PC-9 (cell line): ENCODE measurements at regions not wholly inside any gene's neighbourhood (a gene's known extent, or its start where the extent isn't known, plus 50 kb on each side); places are given as distances from the start of the nearest gene placed in this dataset.

Experiments used
- BruUV-seq: library from RNA; stranded (reverse); fragments of 400-500 nt; replicated peaks from 2 replicates; lab custom pipeline; 2021; lab: Mats Ljungman, UMichigan
- CTCF ChIA-PET: fragments of 300-600 bp; sonication (Branson Sonifier 250); formaldehyde crosslinking; loops from one replicate; lab custom pipeline; 2022; ENCODE audit warnings: antibody characterized with exemption; lab: Charles Lee
- POLR2A ChIA-PET: fragments of 300-600 bp; sonication (Branson Sonifier 250); formaldehyde crosslinking; loops from one replicate; lab custom pipeline; 2022; ENCODE audit warnings: antibody characterized with exemption; ENCODE audit not compliant: unreplicated experiment; lab: Charles Lee
- DNase-seq, 2 experiments: peaks; one replicate each; pipeline versions ENCODE4 v3.0.0 to v3.0.0-alpha.2; 2015 to 2022; ENCODE audit warnings: mixed read lengths in 1 of 2
- H2AFZ ChIP-seq: fragments of 200-600 bp; sonication (generic); 2 replicates; pipeline ENCODE4 v1.8.1; 2017; ENCODE audit warnings: antibody characterized with exemption
- H3F3A ChIP-seq: fragments of 200-600 bp; sonication (generic); 2 replicates; pipeline ENCODE4 v1.8.1; 2017; ENCODE audit warnings: antibody characterized with exemption, mild to moderate bottlenecking, low read depth; ENCODE audit not compliant: insufficient read depth
- H3K27ac ChIP-seq: fragments of 200-600 bp; sonication (generic); 2 replicates; pipeline ENCODE4 v1.6.1; 2016; ENCODE audit warnings: mixed run types
- H3K27me3 ChIP-seq: fragments of 200-600 bp; sonication (generic); 2 replicates; pipeline ENCODE4 v1.6.1; 2016; ENCODE audit warnings: low read depth, mixed run types; ENCODE audit not compliant: insufficient read depth
- H3K36me3 ChIP-seq: fragments of 200-600 bp; sonication (generic); 2 replicates; pipeline ENCODE4 v1.6.1; 2016; ENCODE audit warnings: low read depth, mixed run types
- H3K4me1 ChIP-seq: fragments of 200-600 bp; sonication (generic); replicated peaks from 2 replicates; pipeline ENCODE4 v1.6.1; 2016; ENCODE audit warnings: mixed run types; ENCODE audit not compliant: insufficient read depth
- H3K4me2 ChIP-seq: fragments of 200-600 bp; sonication (generic); 2 replicates; pipeline ENCODE4 v1.6.1; 2017; ENCODE audit warnings: mixed run types
- H3K4me3 ChIP-seq: fragments of 200-600 bp; sonication (generic); 2 replicates; pipeline ENCODE4 v1.6.1; 2016; ENCODE audit warnings: mixed run types
- H3K79me2 ChIP-seq: fragments of 200-600 bp; sonication (generic); 2 replicates; pipeline ENCODE4 v1.6.1; 2017; ENCODE audit warnings: low read depth, mixed run types
- H3K9me2 ChIP-seq: fragments of 200-600 bp; sonication (generic); 2 replicates; pipeline ENCODE4 v1.8.1; 2017; ENCODE audit warnings: mild to moderate bottlenecking; ENCODE audit not compliant: insufficient read depth
- H3K9me3 ChIP-seq: fragments of 200-600 bp; sonication (generic); 2 replicates; pipeline ENCODE4 v1.8.1; 2016; ENCODE audit warnings: low read depth; ENCODE audit not compliant: insufficient read depth
- H4K20me1 ChIP-seq: fragments of 200-600 bp; sonication (generic); 2 replicates; pipeline ENCODE4 v1.8.1; 2017; ENCODE audit not compliant: insufficient read depth
- EZH2 ChIP-seq: fragments of 200-600 bp; sonication (generic); IDR thresholded peaks from 2 replicates; pipeline ENCODE4 v1.8.0; 2017; ENCODE audit warnings: antibody characterized with exemption, low read depth
- intact Hi-C: fragments of 100-400 bp; cut with micrococcal nuclease; formaldehyde crosslinking; loops from one replicate; pipeline ENCODE4 v1.10.0; 2022; ENCODE audit not compliant: unreplicated experiment
- TF ChIP-seq, protein P1 (sequence below): fragments of 200-600 bp; sonication (generic); conservative IDR thresholded peaks from 2 replicates; pipeline ENCODE4 v1.6.1; 2017; ENCODE audit warnings: mixed run types, antibody characterized with exemption, mild to moderate bottlenecking, moderate library complexity

DNA sequence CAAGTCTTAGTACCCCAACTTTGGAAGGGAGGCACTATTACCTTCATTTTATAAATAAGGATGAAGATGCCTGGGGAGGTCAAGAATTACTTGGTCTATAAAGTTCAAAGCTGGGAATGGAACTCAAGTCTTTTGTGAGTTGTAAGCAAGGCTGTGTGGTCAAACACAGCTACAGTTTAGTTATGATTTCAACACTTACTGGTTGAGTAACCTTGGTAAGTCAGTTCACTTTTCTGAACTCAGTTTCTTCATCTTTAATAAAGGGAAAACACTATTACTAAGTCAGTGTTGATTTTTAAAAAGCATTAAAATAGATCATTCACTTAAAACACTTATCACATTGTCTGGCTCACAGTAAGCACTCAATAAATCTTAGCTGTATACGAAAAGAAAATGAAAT is 200.4 kb upstream of the ADAMTS9 start:
- Histone ChIP-seq H3K9me3 (no peaks in the 10 kb centered on the region), H3K4me1 (no peaks in the 10 kb centered on the region), H3K79me2 (no peaks in the 10 kb centered on the region), H2AFZ (no peak overlapping the region), H3F3A (no peaks in the 10 kb centered on the region), H3K9me2 (no peaks in the 10 kb centered on the region), H3K36me3 (no peaks in the 10 kb centered on the region), H3K27ac (no peak overlapping the region), H3K27me3 (no peaks in the 10 kb centered on the region), H3K4me2 (no peak overlapping the region), H3K4me3 (no peak overlapping the region), H4K20me1 (no peaks in the 10 kb centered on the region)
- CTCF ChIA-PET = no interaction called here
- TF ChIP-seq, protein P1, sequence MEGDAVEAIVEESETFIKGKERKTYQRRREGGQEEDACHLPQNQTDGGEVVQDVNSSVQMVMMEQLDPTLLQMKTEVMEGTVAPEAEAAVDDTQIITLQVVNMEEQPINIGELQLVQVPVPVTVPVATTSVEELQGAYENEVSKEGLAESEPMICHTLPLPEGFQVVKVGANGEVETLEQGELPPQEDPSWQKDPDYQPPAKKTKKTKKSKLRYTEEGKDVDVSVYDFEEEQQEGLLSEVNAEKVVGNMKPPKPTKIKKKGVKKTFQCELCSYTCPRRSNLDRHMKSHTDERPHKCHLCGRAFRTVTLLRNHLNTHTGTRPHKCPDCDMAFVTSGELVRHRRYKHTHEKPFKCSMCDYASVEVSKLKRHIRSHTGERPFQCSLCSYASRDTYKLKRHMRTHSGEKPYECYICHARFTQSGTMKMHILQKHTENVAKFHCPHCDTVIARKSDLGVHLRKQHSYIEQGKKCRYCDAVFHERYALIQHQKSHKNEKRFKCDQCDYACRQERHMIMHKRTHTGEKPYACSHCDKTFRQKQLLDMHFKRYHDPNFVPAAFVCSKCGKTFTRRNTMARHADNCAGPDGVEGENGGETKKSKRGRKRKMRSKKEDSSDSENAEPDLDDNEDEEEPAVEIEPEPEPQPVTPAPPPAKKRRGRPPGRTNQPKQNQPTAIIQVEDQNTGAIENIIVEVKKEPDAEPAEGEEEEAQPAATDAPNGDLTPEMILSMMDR = no peak
- TF ChIP-seq EZH2 = no peak
- intact Hi-C loops = no loop called here
- POLR2A ChIA-PET = no interaction called here
- no TSS peak for BruUV-seq
- no peak for DNase-seq

DNA sequence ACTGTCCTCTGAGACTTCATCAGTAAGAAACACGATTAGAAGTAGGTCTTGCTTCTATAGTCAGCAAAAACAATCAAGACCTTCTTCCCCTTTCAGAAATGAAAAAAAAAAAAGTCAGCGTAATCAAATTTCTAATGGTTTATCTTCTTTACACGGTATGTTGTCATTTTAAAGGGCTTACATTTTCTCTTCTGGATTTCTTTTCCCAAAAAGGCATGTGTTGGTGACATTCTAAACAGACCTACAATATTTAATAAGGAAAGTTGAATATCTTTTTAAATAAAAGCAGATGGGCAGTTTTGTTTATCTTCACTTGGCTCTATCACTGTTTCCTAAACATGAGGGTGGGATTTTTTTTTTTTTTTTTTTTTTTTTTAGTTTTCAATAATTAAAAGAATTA is 197.3 kb upstream of the ADAMTS9 start:
- Histone ChIP-seq H2AFZ (no peak overlapping the region), H3K36me3 (no peaks in the 10 kb centered on the region), H3K4me3 (no peak overlapping the region), H3K4me1 (no peaks in the 10 kb centered on the region), H3K27me3 (no peaks in the 10 kb centered on the region), H3K9me2 (no peaks in the 10 kb centered on the region), H3K79me2 (no peaks in the 10 kb centered on the region), H4K20me1 (no peaks in the 10 kb centered on the region), H3F3A (no peaks in the 10 kb centered on the region), H3K9me3 (no peaks in the 10 kb centered on the region), H3K4me2 (no peak overlapping the region), H3K27ac (no peak overlapping the region)
- intact Hi-C loops = no loop called here
- no TSS peak for BruUV-seq
- DNase-seq = no peak
- TF ChIP-seq EZH2 = no peak
- TF ChIP-seq, protein P1 = no peak
- CTCF ChIA-PET = no interaction called here
- POLR2A ChIA-PET = no interaction called here

DNA sequence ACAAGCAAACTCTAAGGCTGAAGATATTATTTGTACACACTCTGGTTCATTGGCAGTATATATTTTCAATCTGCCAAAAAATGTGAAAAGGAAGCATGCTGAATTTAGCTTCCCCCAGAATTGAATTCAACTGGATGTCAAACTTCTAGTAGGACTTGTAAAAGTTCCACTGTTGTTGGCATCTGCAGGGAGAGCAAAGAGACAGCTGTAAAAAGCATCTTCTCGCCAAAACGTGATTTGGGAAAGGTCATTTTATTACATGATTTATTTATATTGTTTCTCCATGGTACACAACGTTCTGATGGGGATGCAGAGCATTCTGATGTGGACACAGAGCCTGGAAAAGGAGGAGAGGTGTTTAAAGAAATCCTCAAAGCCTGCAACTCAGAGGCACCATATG is 196.7 kb upstream of the ADAMTS9 start:
- no peak for DNase-seq
- no peaks in the 10 kb centered on the region for H3K36me3 ChIP-seq
- intact Hi-C loops = no loop called here
- no peaks in the 10 kb centered on the region for H3K4me1 ChIP-seq
- no peak overlapping the region for H3K4me2 ChIP-seq
- H3F3A ChIP-seq = no peaks in the 10 kb centered on the region
- no peak overlapping the region for H3K4me3 ChIP-seq
- H3K9me3 ChIP-seq = no peaks in the 10 kb centered on the region
- POLR2A ChIA-PET = no interaction called here
- no peak overlapping the region for H2AFZ ChIP-seq
- CTCF ChIA-PET = no interaction called here
- no peak overlapping the region for H3K27ac ChIP-seq
- BruUV-seq = no TSS peak
- no peaks in the 10 kb centered on the region for H3K9me2 ChIP-seq
- no peaks in the 10 kb centered on the region for H4K20me1 ChIP-seq
- TF ChIP-seq, protein P1 = no peak
- no peak for TF ChIP-seq EZH2
- no peaks in the 10 kb centered on the region for H3K27me3 ChIP-seq
- no peaks in the 10 kb centered on the region for H3K79me2 ChIP-seq
